ENCODE measurements at regions not wholly inside any gene's neighbourhood (a gene's known extent, or its start where the extent isn't known, plus 50 kb on each side); places are given as distances from the start of the nearest gene placed in this dataset.

GRCh38 chr6:76552268-76552667 is 479.8 kb upstream of the IMPG1 start:
- Histone ChIP-seq H3K9me3 (replicated peaks) (no peaks in the 10 kb centered on the region), H3K27me3 (ENCODE audit: low read depth) (no peaks in the 10 kb centered on the region), H3K4me3 (no peak overlapping the region), H3K36me3 (no peaks in the 10 kb centered on the region), H3K27ac (replicated peaks) (no peak overlapping the region), H3K4me1 (peaks cover 4% of the 10 kb centered on the region)
- DNase-seq: no peak
- no peak for TF ChIP-seq CTCF (IDR thresholded peaks at IDR 0.05; ENCODE audit: borderline replicate concordance)
- intact Hi-C loops (cut with micrococcal nuclease): no loop called here

GRCh38 chr6:76533661-76534060 is 461.2 kb upstream of the IMPG1 start:
- Histone ChIP-seq H3K4me1 (no peaks in the 10 kb centered on the region), H3K4me3 (no peak overlapping the region), H3K9me3 (replicated peaks) (peaks cover 46% of the 10 kb centered on the region), H3K27ac (replicated peaks) (no peak overlapping the region), H3K27me3 (ENCODE audit: low read depth) (no peaks in the 10 kb centered on the region), H3K36me3 (no peaks in the 10 kb centered on the region)
- no peak for TF ChIP-seq CTCF (IDR thresholded peaks at IDR 0.05; ENCODE audit: borderline replicate concordance)
- DNase-seq: no peak
- intact Hi-C loops (cut with micrococcal nuclease): no loop called here

- Histone ChIP-seq H3K4me1 (no peaks in the 10 kb centered on the region), H3K4me3 (no peak overlapping the region), H3K36me3 (no peaks in the 10 kb centered on the region), H3K27ac (replicated peaks) (no peak overlapping the region), H3K27me3 (ENCODE audit: low read depth) (no peaks in the 10 kb centered on the region), H3K9me3 (replicated peaks) (peaks cover 53% of the 10 kb centered on the region)
- intact Hi-C loops (cut with micrococcal nuclease): no loop called here
- DNase-seq: no peak
- no peak for TF ChIP-seq CTCF (IDR thresholded peaks at IDR 0.05; ENCODE audit: borderline replicate concordance)
Observed at GRCh38 chr6:76532647-76533046, 460.2 kb upstream of the IMPG1 start.

- TF ChIP-seq CTCF (IDR thresholded peaks at IDR 0.05; ENCODE audit: borderline replicate concordance): no peak
Observed at GRCh38 chr6:76518443-76518842, 446.0 kb upstream of the IMPG1 start.

GRCh38 chr6:76516924-76517323 is 444.5 kb upstream of the IMPG1 start:
- no peak for TF ChIP-seq CTCF (IDR thresholded peaks at IDR 0.05; ENCODE audit: borderline replicate concordance)
- H3K4me1 ChIP-seq: no peaks in the 10 kb centered on the region
- no peak overlapping the region for H3K27ac ChIP-seq (replicated peaks)
- intact Hi-C loops (cut with micrococcal nuclease): no loop called here
- no peaks in the 10 kb centered on the region for H3K36me3 ChIP-seq
- H3K4me3 ChIP-seq: no peak overlapping the region
- no peak for DNase-seq
- H3K9me3 ChIP-seq (replicated peaks): peaks cover 26% of the 10 kb centered on the region
- H3K27me3 ChIP-seq (ENCODE audit: low read depth): no peaks in the 10 kb centered on the region

More at GRCh38 chr6:76518443-76518842, 446.0 kb upstream of the IMPG1 start:
- Histone ChIP-seq H3K27ac (replicated peaks) (no peak overlapping the region), H3K36me3 (no peaks in the 10 kb centered on the region), H3K4me1 (no peaks in the 10 kb centered on the region), H3K4me3 (no peak overlapping the region), H3K9me3 (replicated peaks) (peaks cover 28% of the 10 kb centered on the region), H3K27me3 (ENCODE audit: low read depth) (no peaks in the 10 kb centered on the region)
- no peak for DNase-seq
- intact Hi-C loops (cut with micrococcal nuclease): no loop called here

GRCh38 chr6:76510489-76510888 is 438.0 kb upstream of the IMPG1 start:
- H3K9me3 ChIP-seq (replicated peaks): no peaks in the 10 kb centered on the region
- no peak overlapping the region for H3K27ac ChIP-seq (replicated peaks)
- H3K4me1 ChIP-seq: no peaks in the 10 kb centered on the region
- no peak for DNase-seq
- no peaks in the 10 kb centered on the region for H3K36me3 ChIP-seq
- no peak for TF ChIP-seq CTCF (IDR thresholded peaks at IDR 0.05; ENCODE audit: borderline replicate concordance)
- no peak overlapping the region for H3K4me3 ChIP-seq
- intact Hi-C loops (cut with micrococcal nuclease): no loop called here
- H3K27me3 ChIP-seq (ENCODE audit: low read depth): no peaks in the 10 kb centered on the region
